Stimulated activated naive B cell treated with anti-CD40 and anti-IgM and Interleukin-4, amounts not matched to agents 10 μg/mL and 1 μg/mL and 100 μg/mL, for 72 hours (primary cell): ENCODE measurements at regions not wholly inside any gene's neighbourhood (a gene's known extent, or its start where the extent isn't known, plus 50 kb on each side); places are given as distances from the start of the nearest gene placed in this dataset.

Experiments used
- ATAC-seq, 2 donors: fragments of 150-1000 bp; cut with Tn5 transposase; replicated peaks; 2 replicates each; pipeline ENCODE4 v1.10.0; 2021; ENCODE audit warnings: moderate library complexity in 1 of 2
- DNase-seq: peaks from one replicate; pipeline ENCODE4 v3.0.0; 2021
- H3K27ac Mint-ChIP-seq: one replicate; pipeline ENCODE4 v1.8.0; 2022; ENCODE audit warnings: mild to moderate bottlenecking, mixed read lengths
- H3K27me3 Mint-ChIP-seq, 2 donors: one replicate each; pipeline ENCODE4 v1.8.0; 2022; ENCODE audit warnings: mixed read lengths in 2 of 2
- H3K36me3 Mint-ChIP-seq, 2 donors: one replicate each; pipeline ENCODE4 v1.8.0; 2022; ENCODE audit warnings: mixed read lengths in 2 of 2, mild to moderate bottlenecking in 1 of 2
- H3K4me1 Mint-ChIP-seq, 2 donors: one replicate each; pipeline ENCODE4 v1.8.0; 2022; ENCODE audit warnings: mixed read lengths in 2 of 2, mild to moderate bottlenecking in 1 of 2
- H3K4me3 Mint-ChIP-seq, 2 donors: one replicate each; pipeline ENCODE4 v1.8.0; 2022; ENCODE audit warnings: mild to moderate bottlenecking in 2 of 2, mixed read lengths in 2 of 2, moderate library complexity in 1 of 2
- H3K9me3 Mint-ChIP-seq, 2 donors: one replicate each; pipeline ENCODE4 v1.8.0; 2022; ENCODE audit warnings: mixed read lengths in 2 of 2, mild to moderate bottlenecking in 1 of 2

GRCh38 chr18:64248836-64249235 is 99.9 kb upstream of the LINC00305 start:
- no peak overlapping the region for H3K27ac Mint-ChIP-seq
- ATAC-seq (no peak), DNase-seq (no peak)
- no peaks in the 10 kb centered on the region for H3K4me1 Mint-ChIP-seq
- H3K36me3 Mint-ChIP-seq = no peaks in the 10 kb centered on the region
- no peaks in the 10 kb centered on the region for H3K27me3 Mint-ChIP-seq
- no peaks in the 10 kb centered on the region for H3K9me3 Mint-ChIP-seq
- no peak overlapping the region for H3K4me3 Mint-ChIP-seq

GRCh38 chr18:64245126-64245861 is 96.4 kb upstream of the LINC00305 start:
- ATAC-seq (no peak), DNase-seq (no peak)
- no peak overlapping the region for H3K4me3 Mint-ChIP-seq
- H3K36me3 Mint-ChIP-seq = no peaks in the 10 kb centered on the region
- H3K9me3 Mint-ChIP-seq = no peaks in the 10 kb centered on the region
- no peak overlapping the region for H3K27ac Mint-ChIP-seq
- no peaks in the 10 kb centered on the region for H3K4me1 Mint-ChIP-seq
- H3K27me3 Mint-ChIP-seq = peaks cover 7 to 15% of the 10 kb centered on the region in 2 donors

GRCh38 chr18:64244571-64244970 is 95.7 kb upstream of the LINC00305 start:
- Mint-ChIP-seq H3K4me3 (no peak overlapping the region), H3K9me3 (no peaks in the 10 kb centered on the region), H3K4me1 (no peaks in the 10 kb centered on the region), H3K27ac (no peak overlapping the region), H3K27me3 (peaks cover 9 to 15% of the 10 kb centered on the region in 2 donors), H3K36me3 (no peaks in the 10 kb centered on the region)
- no peak for DNase-seq
- ATAC-seq = peak in 1 of 2 donors; percentile 58

- no peak overlapping the region for H3K27ac Mint-ChIP-seq
- no peak overlapping the region for H3K4me3 Mint-ChIP-seq
- ATAC-seq (no peak), DNase-seq (no peak)
- H3K36me3 Mint-ChIP-seq = no peaks in the 10 kb centered on the region
- H3K27me3 Mint-ChIP-seq = peaks cover 13 to 15% of the 10 kb centered on the region in 2 donors
- no peaks in the 10 kb centered on the region for H3K4me1 Mint-ChIP-seq
- H3K9me3 Mint-ChIP-seq = no peaks in the 10 kb centered on the region
Measured at GRCh38 chr18:64240316-64240715, 91.4 kb upstream of the LINC00305 start.

- no peak overlapping the region for H3K4me3 Mint-ChIP-seq
- H3K9me3 Mint-ChIP-seq = no peaks in the 10 kb centered on the region
- H3K36me3 Mint-ChIP-seq = no peaks in the 10 kb centered on the region
Measured at GRCh38 chr18:64238076-64238475, 89.2 kb upstream of the LINC00305 start.

GRCh38 chr18:64234321-64234720 is 85.4 kb upstream of the LINC00305 start:
- Mint-ChIP-seq H3K9me3 (peaks cover 6 to 7% of the 10 kb centered on the region in 2 donors), H3K27me3 (peaks cover 0 to 4% of the 10 kb centered on the region in 2 donors), H3K4me3 (no peak overlapping the region), H3K27ac (no peak overlapping the region), H3K36me3 (no peaks in the 10 kb centered on the region), H3K4me1 (no peaks in the 10 kb centered on the region)
- ATAC-seq (no peak), DNase-seq (no peak)

More at GRCh38 chr18:64238076-64238475, 89.2 kb upstream of the LINC00305 start:
- Mint-ChIP-seq H3K4me1 (no peaks in the 10 kb centered on the region), H3K27ac (no peak overlapping the region), H3K27me3 (peaks cover 13 to 15% of the 10 kb centered on the region in 2 donors)
- DNase-seq (no peak), ATAC-seq (no peak)

GRCh38 chr18:64233851-64234250 is 85.0 kb upstream of the LINC00305 start:
- Mint-ChIP-seq H3K9me3 (peaks cover 6 to 7% of the 10 kb centered on the region in 2 donors), H3K4me1 (no peaks in the 10 kb centered on the region), H3K27me3 (peaks cover 0 to 4% of the 10 kb centered on the region in 2 donors), H3K4me3 (no peak overlapping the region), H3K27ac (no peak overlapping the region), H3K36me3 (no peaks in the 10 kb centered on the region)
- ATAC-seq (no peak), DNase-seq (no peak)

GRCh38 chr18:64220941-64221340 is 72.1 kb upstream of the LINC00305 start:
- no peak overlapping the region for H3K4me3 Mint-ChIP-seq
- no peaks in the 10 kb centered on the region for H3K4me1 Mint-ChIP-seq
- no peaks in the 10 kb centered on the region for H3K9me3 Mint-ChIP-seq
- no peak overlapping the region for H3K27ac Mint-ChIP-seq
- H3K27me3 Mint-ChIP-seq = no peaks in the 10 kb centered on the region
- no peak for DNase-seq
- no peaks in the 10 kb centered on the region for H3K36me3 Mint-ChIP-seq
- ATAC-seq = no peak

- H3K27me3 Mint-ChIP-seq = no peaks in the 10 kb centered on the region
- no peaks in the 10 kb centered on the region for H3K9me3 Mint-ChIP-seq
- ATAC-seq = no peak
- H3K27ac Mint-ChIP-seq = no peak overlapping the region
- H3K4me1 Mint-ChIP-seq = no peaks in the 10 kb centered on the region
- no peak for DNase-seq
- no peaks in the 10 kb centered on the region for H3K36me3 Mint-ChIP-seq
- H3K4me3 Mint-ChIP-seq = no peak overlapping the region
Measured at GRCh38 chr18:64219517-64219916, 70.6 kb upstream of the LINC00305 start.

GRCh38 chr18:64210401-64210949 is 61.6 kb upstream of the LINC00305 start:
- H3K9me3 Mint-ChIP-seq = no peaks in the 10 kb centered on the region
- ATAC-seq (no peak), DNase-seq (no peak)
- peaks cover 0 to 4% of the 10 kb centered on the region in 2 donors for H3K27me3 Mint-ChIP-seq
- H3K27ac Mint-ChIP-seq = no peak overlapping the region
- H3K4me1 Mint-ChIP-seq = peaks cover 8 to 11% of the 10 kb centered on the region in 2 donors
- H3K4me3 Mint-ChIP-seq = no peak overlapping the region
- no peaks in the 10 kb centered on the region for H3K36me3 Mint-ChIP-seq

- ATAC-seq (no peak), DNase-seq (no peak)
- Mint-ChIP-seq H3K36me3 (no peaks in the 10 kb centered on the region), H3K4me3 (no peak overlapping the region), H3K27ac (no peak overlapping the region), H3K27me3 (peaks cover 0 to 4% of the 10 kb centered on the region in 2 donors), H3K4me1 (peaks cover 8 to 11% of the 10 kb centered on the region in 2 donors), H3K9me3 (no peaks in the 10 kb centered on the region)
Measured at GRCh38 chr18:64208516-64208915, 59.6 kb upstream of the LINC00305 start.

GRCh38 chr18:64207820-64208219 is 58.9 kb upstream of the LINC00305 start:
- no peak overlapping the region for H3K27ac Mint-ChIP-seq
- H3K36me3 Mint-ChIP-seq = no peaks in the 10 kb centered on the region
- DNase-seq = no peak
- H3K4me1 Mint-ChIP-seq = peaks cover 11 to 12% of the 10 kb centered on the region in 2 donors
- no peak for ATAC-seq
- H3K27me3 Mint-ChIP-seq = peaks cover 0 to 4% of the 10 kb centered on the region in 2 donors
- peak overlapping the region in 1 of 2 donors; percentile 25 for H3K4me3 Mint-ChIP-seq
- H3K9me3 Mint-ChIP-seq = no peaks in the 10 kb centered on the region

- no peaks in the 10 kb centered on the region for H3K9me3 Mint-ChIP-seq
- peak overlapping the region; percentile 23 to 33 for H3K4me3 Mint-ChIP-seq
- H3K36me3 Mint-ChIP-seq = no peaks in the 10 kb centered on the region
- H3K4me1 Mint-ChIP-seq = peaks cover 10 to 12% of the 10 kb centered on the region in 2 donors
- H3K27ac Mint-ChIP-seq = peak overlapping the region; percentile 28
- DNase-seq (no peak), ATAC-seq (peak; percentile 28 to 47)
- peaks cover 0 to 4% of the 10 kb centered on the region in 2 donors for H3K27me3 Mint-ChIP-seq
Measured at GRCh38 chr18:64203295-64203694, 54.4 kb upstream of the LINC00305 start.

- Mint-ChIP-seq H3K27me3 (peaks cover 0 to 4% of the 10 kb centered on the region in 2 donors), H3K9me3 (no peaks in the 10 kb centered on the region), H3K27ac (peak overlapping the region; percentile 28), H3K4me1 (peaks cover 6 to 9% of the 10 kb centered on the region in 2 donors), H3K4me3 (peak overlapping the region; percentile 23 to 33), H3K36me3 (no peaks in the 10 kb centered on the region)
- ATAC-seq = peak; percentile 61 to 65
- no peak for DNase-seq
Measured at GRCh38 chr18:64202863-64203262, 54.0 kb upstream of the LINC00305 start.

- H3K4me1 Mint-ChIP-seq = peaks cover under 1 to 6% of the 10 kb centered on the region in 2 donors
- no peak overlapping the region for H3K4me3 Mint-ChIP-seq
- no peaks in the 10 kb centered on the region for H3K36me3 Mint-ChIP-seq
- H3K27me3 Mint-ChIP-seq = peaks cover 0 to 4% of the 10 kb centered on the region in 2 donors
- no peaks in the 10 kb centered on the region for H3K9me3 Mint-ChIP-seq
- no peak for DNase-seq
- peak overlapping the region; percentile 38 for H3K27ac Mint-ChIP-seq
- peak; percentile 73 to 74 for ATAC-seq
Measured at GRCh38 chr18:64202210-64202836, 53.4 kb upstream of the LINC00305 start.
